Middle frontal gyrus (tissue), 1 donor: ENCODE measurements at regions not wholly inside any gene's neighbourhood (a gene's known extent, or its start where the extent isn't known, plus 50 kb on each side); places are given as distances from the start of the nearest gene placed in this dataset.
"Not testable (repeated sequence)": the region's sequence is repeated elsewhere in the genome, so short reads cannot be mapped to it uniquely, and the experiment has no call there.

Experiments used
- DNase-seq: peaks from one replicate; pipeline ENCODE4 v3.0.0-alpha.2; 2015; ENCODE audit warnings: low spot score; ENCODE audit errors: extremely low spot score

DNA sequence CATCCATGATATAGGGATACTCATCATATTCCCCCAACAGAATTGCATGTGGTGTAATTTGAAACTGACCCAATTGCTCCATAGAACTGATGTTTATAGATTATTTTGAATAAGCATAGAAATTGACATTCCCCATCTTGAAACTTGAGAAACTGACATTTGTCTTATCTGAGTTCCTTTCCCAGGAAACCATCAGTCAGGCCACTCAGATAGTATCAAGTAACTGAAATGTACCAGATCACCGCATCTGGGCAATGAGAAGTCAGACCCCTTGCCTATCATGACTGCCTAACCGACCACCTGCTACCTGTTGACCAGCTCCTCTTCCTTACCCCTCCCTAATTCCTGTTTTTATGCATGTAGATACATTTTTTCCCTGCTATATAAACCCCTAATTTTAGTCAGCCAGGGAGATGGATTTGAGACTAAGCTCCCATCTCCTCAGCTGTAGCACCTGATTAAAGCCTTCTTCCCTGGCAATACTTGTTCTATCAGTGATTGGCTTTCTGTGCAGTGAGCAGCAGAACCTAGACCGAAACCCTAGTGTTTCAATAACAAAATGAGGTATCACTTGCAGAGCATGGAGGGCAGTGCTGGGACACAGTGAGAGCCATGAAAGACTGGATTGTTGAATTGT, 274.5 kb downstream of the LPIN1 start:
- no peak for DNase-seq

DNA sequence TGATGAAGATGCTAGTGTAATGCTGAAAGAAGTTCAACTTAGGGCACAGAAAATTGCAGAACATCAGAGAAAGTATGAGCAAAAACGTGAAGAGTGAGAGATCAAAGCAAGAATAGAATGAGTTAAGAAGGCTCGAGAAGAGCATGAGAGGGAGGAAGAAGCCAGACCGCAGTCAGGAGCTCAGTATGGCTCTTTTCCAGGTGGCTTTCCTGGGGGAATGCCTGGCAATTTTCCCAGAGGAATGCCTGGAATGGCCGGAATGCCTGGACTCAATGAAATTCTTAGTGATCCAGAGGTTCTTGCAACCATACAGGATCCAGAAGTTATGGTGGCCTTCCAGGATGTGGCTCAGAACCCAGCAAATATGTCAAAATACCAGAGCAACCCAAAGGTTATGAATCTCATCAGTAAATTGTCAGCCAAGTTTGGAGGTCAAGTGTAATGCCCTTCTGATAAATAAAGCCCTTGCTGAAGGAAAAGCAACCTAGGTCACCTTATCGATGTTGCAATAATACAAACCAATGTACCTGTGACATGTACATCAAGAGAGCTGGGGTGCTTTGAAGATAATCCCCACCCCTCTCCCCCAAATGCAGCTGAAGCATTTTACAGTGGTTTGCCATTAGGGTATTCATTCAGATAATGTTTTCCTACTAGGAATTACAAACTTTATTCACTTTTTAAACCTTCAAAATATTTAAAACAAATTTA, 277.9 kb downstream of the LPIN1 start:
- not testable (repeated sequence) for DNase-seq

DNA sequence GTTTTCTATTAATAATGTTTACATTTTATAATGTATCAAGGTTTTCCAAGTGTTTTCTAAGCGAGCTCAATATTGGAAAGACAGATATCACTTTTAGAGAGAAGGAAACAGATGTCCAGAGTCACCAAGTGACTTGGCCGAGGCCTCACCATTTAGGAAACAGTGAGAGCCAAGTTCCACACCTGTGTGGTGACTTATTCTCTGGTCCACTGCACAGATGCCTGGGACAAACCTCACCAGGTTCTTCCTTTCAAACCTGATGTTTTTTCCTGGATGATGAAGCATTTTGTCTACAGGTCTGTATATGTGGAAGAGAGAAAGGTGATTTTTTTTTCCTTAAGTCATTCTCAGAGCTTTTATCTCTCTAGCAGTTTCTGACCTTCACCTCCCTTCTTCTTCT, 280.7 kb downstream of the LPIN1 start:
- DNase-seq, result no peak

DNA sequence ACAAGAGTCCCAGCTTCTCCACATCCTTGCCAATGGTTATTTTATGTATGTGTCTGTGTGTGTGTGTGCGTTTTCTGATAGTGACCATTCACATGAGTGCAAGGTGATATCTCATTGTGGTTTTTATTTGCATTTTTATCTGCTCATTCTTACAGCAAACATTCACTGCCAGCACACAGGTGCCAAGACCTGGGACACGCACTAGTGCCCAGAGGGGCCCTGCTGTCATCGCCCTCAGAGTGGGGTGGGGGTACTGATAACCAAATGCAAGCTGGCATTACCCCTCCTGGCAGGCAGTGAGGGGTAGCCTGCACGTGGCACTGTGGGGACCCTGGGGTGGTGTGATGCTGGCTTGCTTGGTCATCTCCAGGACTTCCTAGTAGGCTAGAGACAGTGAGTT, 285.4 kb downstream of the LPIN1 start:
- no peak for DNase-seq

DNA sequence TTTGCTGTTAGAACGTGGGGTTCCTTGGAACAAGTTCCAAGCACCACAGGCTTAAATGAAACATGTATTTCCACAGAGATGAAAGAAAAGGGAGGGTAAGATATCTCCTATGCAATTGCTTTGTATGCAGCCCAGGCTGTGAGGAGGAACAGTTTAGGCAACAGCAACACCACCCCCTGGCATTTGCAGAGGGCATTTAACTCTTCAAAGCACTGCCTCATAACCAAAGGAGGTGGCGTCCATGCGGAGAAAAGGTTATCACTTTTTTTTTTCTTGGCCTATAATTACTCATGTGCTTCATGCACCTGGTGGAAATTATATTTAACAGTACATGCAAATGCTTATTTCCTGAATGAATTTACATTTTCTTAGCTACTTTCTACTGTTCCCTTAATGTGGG, 286.0 kb downstream of the LPIN1 start:
- DNase-seq, result no peak

DNA sequence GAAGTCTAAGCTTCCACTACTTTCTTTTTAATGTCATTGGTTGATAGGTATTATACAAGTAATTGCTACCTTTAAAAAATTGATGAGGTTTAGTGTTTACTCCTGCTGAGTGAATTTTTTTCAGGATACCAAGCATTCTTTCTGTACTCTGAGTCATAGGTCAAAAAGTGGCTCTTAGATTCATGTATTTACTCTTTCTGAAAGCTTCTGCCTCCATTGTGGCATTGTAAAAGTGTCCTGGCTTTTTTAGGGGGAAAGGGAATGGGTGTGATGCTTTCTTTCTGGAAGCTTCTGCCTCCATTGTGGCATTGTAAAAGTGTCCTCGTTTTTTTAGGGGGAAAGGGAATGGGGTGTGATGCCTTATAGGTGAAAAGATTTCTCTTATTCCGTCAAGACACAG, 286.5 kb downstream of the LPIN1 start:
- no peak for DNase-seq

DNA sequence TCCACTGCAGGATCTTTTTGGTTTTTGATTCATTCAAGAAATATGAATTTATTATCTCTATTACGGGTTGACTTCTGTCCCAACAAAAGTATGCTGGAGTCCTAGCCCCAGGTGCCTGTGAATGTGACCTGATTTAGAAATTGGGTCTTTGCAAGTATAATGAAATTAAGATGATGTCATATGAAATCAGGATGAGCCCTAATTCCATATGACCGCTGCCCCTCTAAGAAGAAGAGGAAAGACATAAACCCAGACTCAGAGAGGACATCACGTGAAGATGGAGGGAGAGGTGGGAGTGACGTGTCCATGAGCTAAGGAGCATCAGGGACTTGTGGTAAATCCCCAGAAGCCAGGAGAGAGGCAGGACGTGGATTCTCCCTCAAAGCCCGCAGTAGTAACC, 287.1 kb downstream of the LPIN1 start:
- no peak for DNase-seq

DNA sequence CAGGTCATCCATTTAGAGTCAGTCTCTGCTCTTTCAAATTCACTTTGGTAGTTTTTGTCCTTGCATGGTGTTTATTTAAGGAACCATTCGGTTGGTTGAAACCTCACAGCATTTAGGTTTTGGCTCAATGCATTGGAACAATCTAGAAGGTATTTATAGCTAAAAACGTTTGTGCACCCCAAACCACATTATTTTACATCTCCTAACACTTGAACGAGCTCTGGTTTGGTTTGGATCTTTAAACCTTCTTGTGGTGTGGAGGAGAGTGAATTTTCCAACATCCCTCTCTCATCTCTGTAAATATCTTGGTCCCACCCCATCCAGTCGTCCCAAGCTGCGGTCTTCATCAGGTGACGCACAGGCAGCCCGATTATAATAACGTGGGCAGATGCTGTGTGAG, 287.9 kb downstream of the LPIN1 start:
- no peak for DNase-seq

DNA sequence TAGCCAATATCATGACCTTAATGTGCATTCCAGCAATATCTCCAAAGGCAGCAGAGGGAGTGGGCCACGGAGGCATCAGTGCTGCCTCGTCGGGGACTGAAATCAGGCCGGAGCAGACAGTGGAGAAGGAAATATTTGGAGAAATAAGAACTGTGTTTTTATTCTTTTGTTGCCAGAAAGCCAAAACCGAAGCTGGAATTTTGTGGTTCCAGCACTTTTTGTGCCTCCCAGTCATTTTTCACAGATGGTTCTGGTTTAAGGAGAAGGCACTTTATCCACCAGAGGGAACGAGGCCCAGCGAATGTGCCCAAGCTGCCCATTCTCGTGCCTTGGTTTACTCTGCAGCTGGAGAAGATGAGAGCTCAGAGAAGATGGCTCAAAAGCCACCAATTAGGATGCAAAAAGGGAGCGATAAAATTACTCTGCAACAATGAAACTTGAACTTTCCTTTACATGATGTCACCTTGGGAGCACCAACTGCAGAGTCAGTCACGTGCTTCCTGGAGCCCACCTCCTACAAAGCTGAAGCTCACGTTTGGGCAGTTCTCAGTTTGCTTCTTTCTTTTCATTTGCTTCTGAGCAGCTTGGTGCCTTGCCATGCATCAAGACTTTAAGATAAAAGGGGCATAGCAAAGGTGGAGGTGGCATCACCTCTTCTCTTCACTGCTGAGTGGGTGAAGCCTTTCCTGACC, 288.7 kb downstream of the LPIN1 start:
- no peak for DNase-seq

DNA sequence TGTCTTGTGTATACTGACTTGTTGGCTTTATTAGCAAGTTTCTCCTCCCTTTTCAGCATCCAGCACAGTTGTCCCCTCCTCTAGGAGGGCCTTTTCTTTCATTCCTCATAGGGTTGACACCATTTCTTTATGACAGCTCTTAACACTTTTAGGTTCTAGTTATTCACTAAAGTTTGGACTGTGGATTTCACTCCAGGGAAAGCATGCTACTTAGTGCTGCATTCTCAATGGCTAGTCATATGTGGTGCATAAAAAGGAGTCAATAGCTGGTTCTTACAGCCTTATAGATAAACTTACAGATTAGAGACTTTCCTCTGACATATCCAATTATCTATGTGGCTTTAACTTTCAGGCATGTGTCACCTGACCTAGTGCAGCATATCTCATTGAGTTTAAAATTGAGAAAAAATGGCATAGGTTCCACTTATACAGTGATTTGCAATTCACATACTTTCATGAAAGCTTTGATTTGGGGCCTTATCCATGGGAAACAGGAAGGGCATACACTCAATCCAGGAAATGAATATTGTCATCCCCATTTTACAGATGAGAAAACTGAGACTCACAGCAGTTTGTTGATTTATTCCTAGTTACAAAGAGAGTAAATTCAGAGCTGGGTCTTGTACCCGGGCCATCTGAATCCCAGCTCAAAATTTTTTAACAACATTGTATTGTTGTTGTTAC, 289.7 kb downstream of the LPIN1 start:
- DNase-seq, result no peak

DNA sequence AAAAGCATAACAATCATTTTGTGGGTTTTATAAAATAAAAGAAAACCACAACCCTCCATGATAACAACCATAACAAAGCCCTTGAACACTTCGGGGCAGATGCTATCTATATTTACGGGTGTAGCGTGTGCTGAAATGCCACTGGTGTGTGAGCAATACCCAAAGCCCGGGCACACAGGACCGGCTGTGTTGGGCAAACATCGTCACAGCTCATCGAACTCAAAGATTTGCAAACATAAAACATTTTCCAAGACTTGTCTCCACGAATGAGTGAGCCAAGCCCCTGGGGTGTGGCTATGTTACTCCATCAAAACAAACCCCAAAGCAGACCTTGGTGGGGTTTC, 290.2 kb downstream of the LPIN1 start:
- DNase-seq, result no peak

DNA sequence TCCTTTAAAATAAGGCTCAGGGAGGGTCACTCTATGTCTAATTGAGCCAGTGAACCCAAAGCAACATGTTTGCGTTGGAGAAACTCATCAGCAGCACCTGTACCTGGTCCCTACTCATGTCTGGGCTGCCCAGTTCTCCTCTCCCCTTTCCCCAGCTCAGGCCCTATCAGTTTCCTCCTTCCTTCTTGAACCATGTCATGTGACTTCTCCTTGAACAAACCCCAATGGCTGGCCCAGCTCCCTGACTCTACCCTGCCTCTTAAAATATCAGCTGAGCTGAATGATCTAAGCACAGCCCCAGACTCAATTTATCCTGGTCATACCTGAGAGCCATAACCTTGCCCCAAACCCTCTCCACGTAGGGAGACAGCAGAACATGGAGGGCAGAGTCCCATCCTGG, 290.9 kb downstream of the LPIN1 start:
- no peak for DNase-seq

DNA sequence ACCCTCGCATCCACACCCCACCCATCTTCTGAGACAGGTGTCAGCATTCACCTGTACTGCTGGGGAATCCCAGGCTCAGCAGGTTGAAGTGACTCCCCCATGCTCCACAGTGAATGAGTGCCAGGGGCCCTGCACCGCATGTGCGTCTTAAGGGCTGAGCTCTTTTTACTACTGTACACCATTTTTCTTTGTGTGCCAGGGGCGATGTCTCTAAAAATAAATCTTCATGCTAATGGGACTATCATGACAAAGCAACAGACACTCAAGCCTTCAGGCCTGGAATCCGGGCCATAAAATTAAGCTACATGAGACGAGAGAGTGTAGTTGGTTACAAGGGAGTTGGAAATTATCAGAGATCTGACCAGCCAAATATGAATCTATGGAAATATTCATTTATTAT, 294.8 kb downstream of the LPIN1 start:
- no peak for DNase-seq

DNA sequence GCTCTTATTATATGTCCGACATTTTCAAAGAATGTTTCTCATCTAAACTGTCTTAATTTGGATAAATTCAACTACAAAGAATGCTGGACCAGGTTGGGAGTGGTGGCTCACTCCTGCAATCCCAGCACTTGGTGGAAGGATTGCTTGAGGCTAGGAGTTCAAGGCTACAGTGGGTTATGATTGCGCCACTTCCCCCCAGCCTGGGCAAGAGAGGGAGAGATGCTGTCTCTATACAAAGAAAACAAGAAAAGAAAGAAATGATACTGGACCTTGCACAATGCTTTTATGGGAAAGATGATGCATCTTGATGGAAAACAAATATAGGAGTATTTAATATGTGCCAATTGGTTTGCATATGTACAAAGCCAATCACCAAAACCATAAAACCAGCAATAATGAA, 296.7 kb downstream of the LPIN1 start:
- DNase-seq, result no peak

DNA sequence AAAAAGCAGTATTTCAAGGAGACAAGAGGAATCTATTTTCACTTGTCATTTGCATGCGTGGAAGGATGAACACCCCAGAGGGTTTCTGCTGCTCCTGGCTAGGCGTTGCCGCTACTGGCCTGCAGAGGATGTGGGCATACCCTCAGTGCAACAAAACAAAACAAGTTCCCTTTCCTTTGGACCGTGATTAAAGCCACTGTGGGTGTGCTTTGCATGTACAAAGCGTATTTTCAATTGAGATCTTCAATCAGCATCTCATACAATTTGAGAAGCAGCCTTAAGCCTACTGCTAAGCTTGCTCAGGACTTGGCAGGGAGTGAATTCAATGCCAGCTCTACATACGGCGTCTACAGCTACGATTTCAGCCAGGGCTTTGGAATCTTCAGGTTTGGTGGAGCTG, 298.4 kb downstream of the LPIN1 start:
- no peak for DNase-seq

DNA sequence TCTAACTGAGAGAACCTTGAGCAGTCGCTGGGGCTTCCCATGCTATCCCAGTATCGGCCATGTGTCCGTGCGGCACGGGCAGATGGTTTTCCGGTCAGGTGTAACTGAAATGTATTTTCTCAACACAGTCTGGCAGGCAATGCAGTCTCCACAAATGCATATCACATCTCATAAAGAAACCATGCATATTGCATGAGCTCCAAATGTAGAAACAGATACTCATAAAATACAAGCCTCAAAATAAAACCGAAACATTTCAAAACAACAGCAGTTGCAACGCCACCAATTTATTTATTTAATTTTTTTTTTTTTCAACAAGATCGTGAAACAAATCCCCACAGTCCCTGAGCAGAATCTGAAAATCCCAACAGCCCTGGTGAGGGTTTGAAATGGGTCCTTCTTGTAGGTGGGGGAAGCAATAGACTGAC, 299.4 kb downstream of the LPIN1 start:
- DNase-seq, result no peak

DNA sequence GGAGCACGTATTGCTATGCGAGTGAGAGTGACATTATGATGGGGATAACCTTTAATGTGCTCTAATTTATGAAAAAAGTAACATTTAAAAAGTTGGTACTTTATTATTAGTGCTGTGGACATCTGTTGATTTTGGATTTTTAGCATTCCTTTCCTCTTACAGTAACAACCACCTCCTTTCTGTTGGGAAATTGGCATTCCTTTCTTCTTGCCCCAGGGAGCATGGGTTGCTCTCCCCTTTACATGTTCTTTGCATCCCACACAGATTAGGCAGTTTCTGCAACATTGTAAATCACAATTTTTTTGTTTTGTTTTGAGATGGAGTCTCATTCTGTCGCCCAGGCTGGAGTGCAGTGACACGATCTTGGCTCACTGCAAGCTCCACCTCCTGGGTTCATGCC, 300.2 kb downstream of the LPIN1 start:
- DNase-seq, result no peak

DNA sequence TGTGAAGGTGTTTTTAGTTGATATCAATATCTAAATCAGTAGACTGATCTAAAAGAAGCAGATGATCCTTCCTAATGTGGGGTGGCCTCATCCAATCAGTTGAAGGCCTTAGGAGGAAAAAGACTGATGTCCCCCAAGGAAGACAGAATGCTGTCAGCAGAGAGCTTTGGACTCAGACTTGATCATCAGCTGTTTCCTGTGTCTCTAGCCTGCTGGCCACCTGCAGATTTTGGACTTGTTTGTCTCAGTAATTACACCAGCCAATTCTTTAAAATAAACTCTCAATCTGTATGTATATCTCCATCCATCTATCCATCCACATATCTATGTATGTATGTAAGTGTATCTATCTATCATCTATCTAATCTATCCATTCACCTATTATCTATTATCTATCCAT, 301.3 kb downstream of the LPIN1 start:
- DNase-seq, result no peak

DNA sequence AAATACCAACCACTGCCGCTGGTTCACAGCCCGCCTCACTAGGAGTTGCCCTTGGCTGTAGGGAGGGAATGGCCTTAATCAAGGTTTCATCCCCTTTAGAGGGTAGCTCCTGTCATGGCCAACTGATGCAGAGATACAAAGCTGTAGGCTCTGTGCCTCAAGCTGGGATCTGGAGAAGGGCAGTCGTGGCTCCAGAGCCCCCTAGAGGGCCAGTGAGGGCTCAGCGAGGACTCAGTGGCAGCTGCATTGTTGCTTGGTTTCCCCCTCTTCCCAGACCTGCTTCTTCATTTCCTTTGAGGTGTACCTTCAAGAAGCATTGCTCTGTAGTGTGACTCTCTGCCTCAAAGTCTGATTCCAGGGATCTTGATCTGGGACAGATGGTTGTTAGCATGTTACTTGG, 302.1 kb downstream of the LPIN1 start:
- DNase-seq, result no peak

DNA sequence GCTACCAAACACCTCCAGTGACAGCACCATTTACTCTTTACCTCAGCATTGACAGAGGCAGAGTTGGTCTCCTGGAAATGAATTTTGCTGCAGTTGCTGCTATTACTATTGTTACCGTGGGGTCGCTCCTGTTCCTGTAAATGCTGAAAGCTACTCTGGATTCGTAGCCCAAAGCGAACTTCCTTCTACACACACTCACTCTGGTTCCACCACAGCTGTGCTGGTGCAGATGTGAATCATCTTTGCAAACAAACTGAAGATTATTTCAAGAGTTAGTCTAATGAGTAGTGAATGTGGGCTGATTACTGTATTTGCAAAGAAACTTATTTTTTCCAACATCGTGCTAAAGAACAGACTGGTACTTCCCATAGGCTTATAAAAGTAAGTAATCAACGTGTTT, 304.0 kb downstream of the LPIN1 start:
- DNase-seq, result no peak

DNA sequence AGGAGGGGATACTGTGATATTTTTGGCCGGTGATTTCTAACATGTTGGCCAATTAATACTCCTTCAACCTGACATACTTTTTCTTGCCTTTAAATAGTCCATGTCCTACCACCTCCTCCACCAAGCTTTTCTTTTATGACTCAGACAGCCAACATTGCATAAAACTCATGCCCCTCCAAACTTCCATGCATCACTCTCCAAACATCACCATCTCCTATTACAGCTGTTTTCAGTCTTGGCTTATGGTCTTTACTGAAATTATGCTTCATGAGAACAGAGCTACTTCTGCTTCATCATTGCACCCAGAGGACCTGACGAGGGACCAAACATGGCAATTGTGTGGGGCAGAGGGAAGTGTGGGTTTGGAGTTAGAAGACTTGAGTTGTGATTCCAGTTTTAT, 305.4 kb downstream of the LPIN1 start:
- DNase-seq, result no peak

DNA sequence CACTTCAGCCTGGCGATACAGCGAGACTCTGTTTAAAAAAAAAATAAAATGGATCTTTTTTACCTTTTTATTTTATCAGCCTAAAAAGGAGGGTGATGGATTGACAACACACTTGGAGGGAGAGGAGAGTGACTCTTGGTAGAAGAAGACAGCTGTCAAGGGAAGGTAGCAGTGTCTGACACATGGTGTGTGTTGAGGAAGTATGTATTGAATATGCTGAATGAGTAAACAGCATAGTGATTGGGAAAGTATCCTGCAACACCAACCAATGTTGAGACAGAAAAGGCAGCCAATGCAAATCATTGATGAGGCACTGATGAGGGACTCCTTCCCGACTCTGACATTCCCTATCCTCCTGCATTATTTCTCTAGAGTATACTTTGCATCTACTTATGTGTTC, 306.4 kb downstream of the LPIN1 start:
- no peak for DNase-seq
